CD14-positive monocyte (primary cell): ENCODE measurements at regions not wholly inside any gene's neighbourhood (a gene's known extent, or its start where the extent isn't known, plus 50 kb on each side); places are given as distances from the start of the nearest gene placed in this dataset.

Experiments
- DNase-seq, 3 donors: peaks; one replicate each; pipeline ENCODE4 v3.0.0-alpha.2; 2011 to 2022
- H2AFZ ChIP-seq: 2 replicates; pipeline ENCODE4 v1.6.0; 2012; ENCODE audit warnings: mild to moderate bottlenecking, low read depth, low read length, inconsistent platforms; ENCODE audit not compliant: insufficient read depth, poor library complexity, severe bottlenecking
- H3K27ac ChIP-seq, 2 donors: 1 replicate in 1 of 2; 2 replicates in 1 of 2; pipeline ENCODE4 v1.5.1; 2012 to 2013; ENCODE audit warnings: low read length in 2 of 2, control low read depth in 1 of 2, inconsistent platforms in 1 of 2, low read depth in 1 of 2, mild to moderate bottlenecking in 1 of 2
- H3K27me3 ChIP-seq, 2 donors: one replicate each; pipeline versions ENCODE4 v1.6.0 to v1.6.1; 2011 to 2013; ENCODE audit warnings: low read length in 2 of 2; ENCODE audit not compliant: control insufficient read depth in 2 of 2, insufficient read depth in 2 of 2
- H3K36me3 ChIP-seq, 2 donors: replicated peaks in 1 of 2; 1 replicate in 1 of 2; 2 replicates in 1 of 2; pipeline versions ENCODE4 v1.5.1 to v1.6.1; 2012 to 2013; ENCODE audit warnings: low read length in 2 of 2, control low read depth in 1 of 2, inconsistent platforms in 1 of 2, mild to moderate bottlenecking in 1 of 2; ENCODE audit not compliant: insufficient read depth in 2 of 2, control insufficient read depth in 1 of 2
- H3K4me1 ChIP-seq, 2 donors: 1 replicate in 1 of 2; 2 replicates in 1 of 2; pipeline versions ENCODE4 v1.5.1 to v1.6.1; 2012 to 2013; ENCODE audit warnings: low read length in 2 of 2, control low read depth in 1 of 2, inconsistent platforms in 1 of 2, mild to moderate bottlenecking in 1 of 2, moderate library complexity in 1 of 2; ENCODE audit not compliant: insufficient read depth in 2 of 2, control insufficient read depth in 1 of 2
- H3K4me2 ChIP-seq: replicated peaks from 2 replicates; pipeline ENCODE3; 2012; ENCODE audit warnings: low read length, moderate library complexity, mild to moderate bottlenecking; ENCODE audit not compliant: poor library complexity, severe bottlenecking; ENCODE audit errors: extremely low read depth
- H3K4me3 ChIP-seq, 3 experiments: fragments of 200-600 bp in 1 of 3; sonication (generic) in 1 of 3; replicated peaks in 1 of 3; 1 replicate in 2 of 3; 2 replicates in 1 of 3; pipeline ENCODE4 v1.5.1; 2011 to 2013; ENCODE audit warnings: low read length in 3 of 3, mild to moderate bottlenecking in 3 of 3, control low read depth in 2 of 3, low read depth in 2 of 3, inconsistent platforms in 1 of 3, moderate library complexity in 1 of 3
- H3K79me2 ChIP-seq: 2 replicates; pipeline ENCODE4 v1.6.0; 2012; ENCODE audit warnings: mild to moderate bottlenecking, control low read depth, inconsistent platforms, low read length, moderate library complexity; ENCODE audit not compliant: insufficient read depth
- H3K9ac ChIP-seq: 2 replicates; pipeline ENCODE4 v1.6.0; 2017; ENCODE audit warnings: low read length, mild to moderate bottlenecking; ENCODE audit not compliant: insufficient read depth, poor library complexity, severe bottlenecking
- H3K9me3 ChIP-seq, 2 donors: replicated peaks in 1 of 2; 1 replicate in 1 of 2; 2 replicates in 1 of 2; pipeline versions ENCODE4 v1.5.1 to v1.6.1; 2012 to 2013; ENCODE audit warnings: low read length in 2 of 2, control low read depth in 1 of 2; ENCODE audit not compliant: control insufficient read depth in 1 of 2, insufficient read depth in 1 of 2
- H4K20me1 ChIP-seq: 2 replicates; pipeline ENCODE4 v1.6.0; 2012; ENCODE audit warnings: mild to moderate bottlenecking, low read length, control low read depth, moderate library complexity; ENCODE audit not compliant: insufficient read depth
- H3K27ac Mint-ChIP-seq, 7 donors: one replicate each; pipeline ENCODE4 v1.8.0; 2020; ENCODE audit warnings: mild to moderate bottlenecking in 7 of 7, mixed read lengths in 7 of 7, moderate library complexity in 6 of 7, inconsistent platforms in 2 of 7
- H3K27me3 Mint-ChIP-seq, 3 donors: one replicate each; pipeline ENCODE4 v1.8.0; 2021 to 2022; ENCODE audit warnings: low read depth in 3 of 3, mild to moderate bottlenecking in 3 of 3, mixed read lengths in 3 of 3, moderate library complexity in 3 of 3, inconsistent platforms in 1 of 3
- H3K36me3 Mint-ChIP-seq, 2 donors: one replicate each; pipeline ENCODE4 v1.8.0; 2020; ENCODE audit warnings: mixed read lengths in 2 of 2, inconsistent platforms in 1 of 2, mild to moderate bottlenecking in 1 of 2
- H3K4me1 Mint-ChIP-seq: one replicate; pipeline ENCODE4 v1.8.0; 2020; ENCODE audit warnings: mild to moderate bottlenecking, mixed read lengths
- H3K4me3 Mint-ChIP-seq, 2 donors: one replicate each; pipeline ENCODE4 v1.8.0; 2020; ENCODE audit warnings: mild to moderate bottlenecking in 2 of 2, mixed read lengths in 2 of 2, moderate library complexity in 1 of 2
- H3K9me3 Mint-ChIP-seq, 7 donors: one replicate each; pipeline ENCODE4 v1.8.0; 2020 to 2022; ENCODE audit warnings: mixed read lengths in 7 of 7, mild to moderate bottlenecking in 6 of 7, moderate library complexity in 6 of 7, inconsistent platforms in 2 of 7
- CTCF ChIP-seq: fragments of 200-600 bp; IDR thresholded peaks from one replicate; pipeline ENCODE4 v1.8.0; 2022; ENCODE audit warnings: antibody characterized with exemption, mild to moderate bottlenecking
- WGBS: methylation state at CpG from one replicate; pipeline ENCODE4 v1.1.5; 2013; ENCODE audit warnings: missing lambda C conversion rate; ENCODE audit not compliant: insufficient coverage; 5-methylcytosine and 5-hydroxymethylcytosine counted together
- intact Hi-C, 2 donors: fragments of 100-400 bp; cut with micrococcal nuclease; formaldehyde crosslinking; loops; one replicate each; pipeline versions ENCODE4 v1.15.0 to v1.15.1; 2023

- H3K4me3 Mint-ChIP-seq = no peak overlapping the region
- H3K9me3 ChIP-seq = no peaks in the 10 kb centered on the region
- no peak overlapping the region for H2AFZ ChIP-seq
- no peaks in the 10 kb centered on the region for H3K4me1 ChIP-seq
- peaks cover 12% of the 10 kb centered on the region in 2 donors for H3K36me3 ChIP-seq
- intact Hi-C loops = no loop called here
- H4K20me1 ChIP-seq = no peaks in the 10 kb centered on the region
- peaks cover 28 to 31% of the 10 kb centered on the region in 2 donors for H3K36me3 Mint-ChIP-seq
- no peak overlapping the region for H3K27ac ChIP-seq
- TF ChIP-seq CTCF = no peak
- H3K27me3 ChIP-seq = no peaks in the 10 kb centered on the region
- H3K4me1 Mint-ChIP-seq = peaks cover 2% of the 10 kb centered on the region
- WGBS = 100% methylated on average over 1 of the region's 2 CpGs
- no peak overlapping the region for H3K27ac Mint-ChIP-seq
- no peaks in the 10 kb centered on the region for H3K79me2 ChIP-seq
- no peak overlapping the region for H3K4me3 ChIP-seq
- H3K27me3 Mint-ChIP-seq = no peaks in the 10 kb centered on the region
- no peak overlapping the region for H3K4me2 ChIP-seq
- H3K9ac ChIP-seq = no peak overlapping the region
- no peak for DNase-seq
- peaks cover 0 to 3% (median 0%) of the 10 kb centered on the region in 7 donors for H3K9me3 Mint-ChIP-seq
These were observed 217.8 kb downstream of the PTPRC start for GRCh38 chr1:198856601-198857000.

DNA sequence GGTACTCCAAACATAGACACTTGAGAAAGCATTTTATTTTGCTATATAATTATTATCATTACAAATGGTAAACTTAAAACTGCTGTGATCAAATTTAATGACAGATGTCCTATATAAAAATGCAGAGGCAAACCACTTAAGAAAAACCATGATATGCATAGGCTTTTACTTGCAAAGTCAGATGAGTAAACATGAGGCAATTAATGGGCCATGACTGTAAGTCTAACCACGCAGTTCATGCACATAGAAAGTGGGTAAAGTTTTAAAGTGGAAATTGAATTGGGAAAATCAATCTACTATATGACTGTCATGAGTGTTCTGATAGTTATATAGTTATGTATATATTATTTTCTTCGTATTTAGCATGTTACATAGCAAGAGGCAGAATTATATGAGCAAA is 219.2 kb downstream of the PTPRC start:
- Histone ChIP-seq H3K4me3 (no peak overlapping the region), H3K36me3 (peaks cover 12% of the 10 kb centered on the region in 2 donors), H3K79me2 (no peaks in the 10 kb centered on the region), H3K9me3 (no peaks in the 10 kb centered on the region), H3K4me2 (no peak overlapping the region), H3K27ac (no peak overlapping the region), H4K20me1 (no peaks in the 10 kb centered on the region), H3K27me3 (no peaks in the 10 kb centered on the region), H3K4me1 (no peaks in the 10 kb centered on the region), H2AFZ (no peak overlapping the region), H3K9ac (no peak overlapping the region)
- peaks cover 28 to 31% of the 10 kb centered on the region in 2 donors for H3K36me3 Mint-ChIP-seq
- no peaks in the 10 kb centered on the region for H3K27me3 Mint-ChIP-seq
- no peaks in the 10 kb centered on the region for H3K4me1 Mint-ChIP-seq
- no CpG with 5 or more reads among the region's 2 CpGs for WGBS
- no peak for DNase-seq
- TF ChIP-seq CTCF = no peak
- H3K27ac Mint-ChIP-seq = no peak overlapping the region
- intact Hi-C loops = no loop called here
- H3K9me3 Mint-ChIP-seq = peaks cover 0 to 3% (median 0%) of the 10 kb centered on the region in 7 donors
- H3K4me3 Mint-ChIP-seq = no peak overlapping the region
